ENCODE measurements at regions not wholly inside any gene's neighbourhood (a gene's known extent, or its start where the extent isn't known, plus 50 kb on each side); places are given as distances from the start of the nearest gene placed in this dataset.

GRCh38 chr4:160818571-160818970 is 1345.2 kb downstream of the FSTL5 start:
- Mint-ChIP-seq H3K4me1 (no peaks in the 10 kb centered on the region), H3K4me3 (no peak overlapping the region), H3K9me3 (peaks cover 4% of the 10 kb centered on the region), H3K36me3 (ENCODE audit: low read depth) (no peaks in the 10 kb centered on the region), H3K27ac (ENCODE audit: unreplicated experiment) (no peak overlapping the region), H3K27me3 (ENCODE audit: low read depth) (no peaks in the 10 kb centered on the region)
- no peak for TF ChIP-seq CTCF (conservative IDR thresholded peaks at IDR 0.05)
- no peak for DNase-seq (ENCODE audit: low read depth, low spot score)

GRCh38 chr4:160819791-160820190 is 1344.0 kb downstream of the FSTL5 start:
- H3K9me3 Mint-ChIP-seq: peaks cover 4% of the 10 kb centered on the region

DNA sequence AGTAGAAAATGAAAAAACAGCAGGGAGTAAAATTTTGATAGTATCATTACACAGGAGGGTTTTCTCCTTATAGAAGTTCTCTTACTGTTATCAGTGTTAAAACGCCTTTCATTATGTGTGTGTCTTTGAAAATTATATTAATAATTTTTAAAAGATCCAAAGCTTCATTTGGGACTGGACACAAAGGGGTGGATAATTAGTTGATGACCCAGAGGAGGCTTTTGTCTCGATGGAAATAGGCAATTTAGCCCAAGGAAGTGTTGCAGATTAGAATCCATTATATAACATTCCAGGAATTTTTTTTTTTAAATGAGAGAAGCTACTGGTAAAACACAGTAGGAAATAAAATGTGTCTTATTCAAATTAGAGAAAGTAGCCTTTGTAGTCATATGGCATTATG is 1339.3 kb downstream of the FSTL5 start:
- peaks cover 4% of the 10 kb centered on the region for H3K9me3 Mint-ChIP-seq
- no peak overlapping the region for H3K27ac Mint-ChIP-seq (ENCODE audit: unreplicated experiment)
- no peaks in the 10 kb centered on the region for H3K36me3 Mint-ChIP-seq (ENCODE audit: low read depth)
- no peak for TF ChIP-seq CTCF (conservative IDR thresholded peaks at IDR 0.05)
- no peak overlapping the region for H3K4me3 Mint-ChIP-seq
- H3K27me3 Mint-ChIP-seq (ENCODE audit: low read depth): no peaks in the 10 kb centered on the region
- DNase-seq (ENCODE audit: low read depth, low spot score): no peak
- H3K4me1 Mint-ChIP-seq: no peaks in the 10 kb centered on the region

More at GRCh38 chr4:160819791-160820190, 1344.0 kb downstream of the FSTL5 start:
- no peak overlapping the region for H3K27ac Mint-ChIP-seq (ENCODE audit: unreplicated experiment)
- no peak for DNase-seq (ENCODE audit: low read depth, low spot score)
- H3K4me1 Mint-ChIP-seq: no peaks in the 10 kb centered on the region
- H3K27me3 Mint-ChIP-seq (ENCODE audit: low read depth): no peaks in the 10 kb centered on the region
- H3K4me3 Mint-ChIP-seq: no peak overlapping the region
- no peak for TF ChIP-seq CTCF (conservative IDR thresholded peaks at IDR 0.05)
- H3K36me3 Mint-ChIP-seq (ENCODE audit: low read depth): no peaks in the 10 kb centered on the region

- no peaks in the 10 kb centered on the region for H3K4me1 Mint-ChIP-seq
- H3K27ac Mint-ChIP-seq (ENCODE audit: unreplicated experiment): no peak overlapping the region
- no peak for DNase-seq (ENCODE audit: low read depth, low spot score)
- TF ChIP-seq CTCF (conservative IDR thresholded peaks at IDR 0.05): no peak
- no peaks in the 10 kb centered on the region for H3K27me3 Mint-ChIP-seq (ENCODE audit: low read depth)
- no peaks in the 10 kb centered on the region for H3K36me3 Mint-ChIP-seq (ENCODE audit: low read depth)
- peaks cover 4% of the 10 kb centered on the region for H3K9me3 Mint-ChIP-seq
- no peak overlapping the region for H3K4me3 Mint-ChIP-seq
Observed at GRCh38 chr4:160825644-160826338, 1338.0 kb downstream of the FSTL5 start.

DNA sequence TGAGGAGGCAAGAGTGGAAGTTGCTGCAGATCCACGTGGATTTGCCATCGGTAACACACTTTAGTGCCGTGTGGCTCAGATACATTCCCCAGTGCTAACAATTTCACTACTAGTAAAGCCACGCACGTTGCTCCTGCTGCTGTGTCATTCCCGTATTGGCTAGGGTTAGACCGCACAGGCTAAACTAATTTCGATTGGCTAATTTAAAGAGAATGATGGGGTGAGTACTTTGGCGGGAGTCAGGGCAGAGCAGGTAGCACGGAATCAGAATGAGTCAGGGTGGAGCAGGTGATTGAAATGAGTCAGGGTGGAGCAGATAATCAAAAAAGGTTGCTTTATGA is 1337.5 kb downstream of the FSTL5 start:
- no peak for DNase-seq (ENCODE audit: low read depth, low spot score)
- Mint-ChIP-seq H3K9me3 (peaks cover 4% of the 10 kb centered on the region), H3K4me3 (no peak overlapping the region), H3K27ac (ENCODE audit: unreplicated experiment) (no peak overlapping the region), H3K36me3 (ENCODE audit: low read depth) (no peaks in the 10 kb centered on the region), H3K27me3 (ENCODE audit: low read depth) (no peaks in the 10 kb centered on the region), H3K4me1 (no peaks in the 10 kb centered on the region)
- TF ChIP-seq CTCF (conservative IDR thresholded peaks at IDR 0.05): no peak

All from neural crest cell (in vitro differentiated cells).